Glomerular visceral epithelial cell (primary cell): ENCODE measurements at regions not wholly inside any gene's neighbourhood (a gene's known extent, or its start where the extent isn't known, plus 50 kb on each side); places are given as distances from the start of the nearest gene placed in this dataset.

Experiments used
- DNase-seq: peaks from one replicate; pipeline ENCODE4 v3.0.0-alpha.2; 2016; ENCODE audit errors: extremely low spot score

DNA sequence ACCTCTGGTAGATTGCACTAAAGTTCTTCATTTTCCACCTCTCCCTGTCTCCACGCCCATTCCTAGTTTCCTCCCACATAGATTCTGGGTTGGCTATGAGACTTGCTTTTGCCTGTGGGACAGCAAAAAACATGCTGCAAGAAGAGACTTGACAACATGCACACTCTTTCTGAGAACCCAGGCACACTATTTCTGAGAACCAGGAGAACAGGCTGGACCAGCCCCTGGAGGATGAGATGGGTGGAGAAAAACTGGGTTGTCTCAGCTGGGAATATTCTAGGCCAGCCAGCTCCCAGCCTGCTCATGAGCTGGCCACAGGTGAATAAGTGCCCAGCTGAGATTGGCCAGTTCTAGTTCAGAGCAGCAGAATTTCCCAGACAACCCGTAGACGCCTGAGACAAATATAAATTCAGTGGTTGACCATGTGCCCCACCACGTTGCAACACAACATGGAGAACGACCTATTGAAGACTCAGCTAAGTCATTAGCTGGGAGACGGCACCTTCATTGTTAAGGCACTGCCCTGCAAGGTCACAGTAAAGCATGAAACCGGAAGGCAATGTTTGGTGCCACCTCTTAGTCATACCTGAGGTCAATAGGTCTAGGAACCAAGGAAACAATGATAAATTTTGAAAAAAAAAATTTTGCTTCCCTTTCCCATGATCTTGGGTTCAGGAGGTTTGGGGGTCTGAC lies 92.7 kb upstream of the AKR1E2 start:
- DNase-seq, result no peak

DNA sequence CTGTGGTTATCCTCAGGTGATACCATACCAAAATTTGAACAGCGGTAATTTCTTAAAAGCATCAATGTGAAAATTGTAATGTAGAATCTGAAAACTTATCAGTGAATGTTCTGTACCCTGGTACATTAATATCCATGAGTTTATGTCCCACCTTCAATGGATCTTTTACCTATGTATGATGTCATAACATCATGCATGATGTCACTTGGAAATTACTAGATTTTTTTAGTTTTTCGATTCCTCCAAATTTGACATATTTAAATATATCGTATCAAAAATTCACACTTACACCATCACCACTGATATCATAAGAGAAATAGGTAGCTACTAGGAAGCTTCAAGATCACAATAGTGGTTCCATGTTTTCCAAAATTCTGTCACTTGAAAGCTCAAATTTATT lies 95.0 kb upstream of the AKR1E2 start:
- DNase-seq, result no peak

DNA sequence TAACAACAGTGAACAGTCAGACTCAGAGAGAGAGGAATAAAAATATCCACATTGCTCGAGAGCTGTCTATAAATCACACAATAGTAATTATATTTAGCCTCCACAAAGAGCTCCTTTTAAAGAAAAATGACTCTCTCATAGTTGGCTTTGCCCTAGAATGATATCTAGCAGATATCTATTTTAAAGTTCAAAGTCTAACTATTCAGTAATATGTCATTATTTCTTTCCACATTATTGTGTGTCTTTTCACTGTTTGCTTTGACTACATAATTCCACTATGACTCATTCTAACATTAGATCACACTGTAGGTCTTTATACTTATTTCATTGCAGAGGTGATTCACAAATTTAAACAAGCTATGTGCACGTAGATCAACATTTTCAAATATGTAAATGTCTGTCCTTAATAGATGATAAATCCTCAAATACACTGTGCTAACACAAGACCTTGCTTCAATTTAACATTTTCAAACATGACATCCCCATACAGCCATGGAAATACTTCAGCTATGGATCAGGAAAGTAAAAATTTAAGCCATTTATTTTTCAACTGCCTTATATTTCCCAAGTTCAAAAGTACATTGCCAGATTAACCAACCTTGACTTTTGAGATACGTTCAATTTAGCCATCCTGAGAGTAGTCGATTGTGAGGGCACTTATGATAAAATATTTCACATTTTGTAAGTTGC lies 99.9 kb upstream of the AKR1E2 start:
- DNase-seq, result peak; percentile 72

DNA sequence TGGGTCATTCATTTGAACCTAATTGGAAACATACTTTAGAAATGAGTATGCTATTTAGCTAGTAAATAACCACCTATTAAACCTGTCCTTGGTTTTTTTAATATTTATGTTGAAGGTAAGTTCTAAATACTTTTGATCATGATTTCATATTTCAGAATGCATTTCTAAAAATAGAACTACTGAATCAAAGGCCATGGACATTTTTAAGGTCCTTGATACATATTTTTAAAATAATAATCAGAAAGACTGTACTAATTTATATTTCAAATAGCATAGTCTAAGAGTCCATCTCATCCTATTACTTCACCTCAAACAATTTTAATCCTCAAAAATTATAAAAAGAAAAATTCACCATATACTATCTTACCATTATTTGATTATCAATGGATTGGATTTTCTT lies 102.1 kb upstream of the AKR1E2 start:
- no peak for DNase-seq

GRCh38 chr10:4721999-4722753 lies 103.8 kb upstream of the AKR1E2 start:
- DNase-seq, result no peak

GRCh38 chr10:4720463-4720862 lies 105.5 kb upstream of the AKR1E2 start:
- DNase-seq, result no peak

DNA sequence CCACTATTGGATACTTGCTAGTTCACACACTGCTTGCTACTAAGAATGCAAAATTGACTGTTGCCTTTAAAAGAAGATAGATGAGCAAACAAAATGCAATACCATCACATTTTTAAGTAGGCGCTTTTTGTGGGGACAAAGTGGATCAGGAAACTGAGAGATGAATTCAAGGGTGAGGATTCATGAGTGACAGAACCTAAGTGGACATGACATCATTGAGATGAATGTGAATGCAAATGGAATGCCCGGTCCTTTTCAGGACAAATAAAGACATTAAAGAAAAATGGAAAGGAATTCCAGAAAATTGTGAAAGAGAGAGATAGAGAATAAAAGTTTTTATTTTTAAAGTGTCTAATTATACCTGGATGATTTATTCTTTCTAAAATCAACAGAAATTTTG lies 106.3 kb upstream of the AKR1E2 start:
- DNase-seq, result no peak

- DNase-seq, result no peak
Measured at GRCh38 chr10:4719036-4719435, 107.0 kb upstream of the AKR1E2 start.

DNA sequence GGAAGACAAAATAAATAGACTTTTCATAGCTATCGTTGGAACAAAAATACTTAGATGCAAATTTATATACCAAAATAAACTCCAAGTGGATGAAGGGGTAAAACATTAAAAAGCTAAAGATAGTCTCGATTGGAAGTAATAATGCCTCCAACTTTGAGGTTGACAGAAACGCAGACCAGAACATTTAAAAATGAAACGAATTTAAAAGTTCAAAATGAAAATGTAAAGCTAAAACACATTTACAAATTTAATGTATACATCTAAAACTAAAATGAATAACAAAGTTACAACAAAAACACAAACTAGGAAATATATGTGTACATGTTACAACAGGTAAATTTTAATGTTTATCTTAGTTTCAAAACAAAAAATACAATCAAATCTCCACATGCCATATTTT lies 107.5 kb upstream of the AKR1E2 start:
- no peak for DNase-seq

GRCh38 chr10:4717670-4718069 lies 108.3 kb upstream of the AKR1E2 start:
- no peak for DNase-seq

GRCh38 chr10:4710858-4711257 lies 115.1 kb upstream of the AKR1E2 start:
- no peak for DNase-seq

- no peak for DNase-seq
Measured at GRCh38 chr10:4708123-4708759, 117.8 kb upstream of the AKR1E2 start.

GRCh38 chr10:4707221-4707620 lies 118.8 kb upstream of the AKR1E2 start:
- no peak for DNase-seq

- DNase-seq, result peak; percentile 90
Measured at GRCh38 chr10:4704034-4704545, 121.9 kb upstream of the AKR1E2 start.

DNA sequence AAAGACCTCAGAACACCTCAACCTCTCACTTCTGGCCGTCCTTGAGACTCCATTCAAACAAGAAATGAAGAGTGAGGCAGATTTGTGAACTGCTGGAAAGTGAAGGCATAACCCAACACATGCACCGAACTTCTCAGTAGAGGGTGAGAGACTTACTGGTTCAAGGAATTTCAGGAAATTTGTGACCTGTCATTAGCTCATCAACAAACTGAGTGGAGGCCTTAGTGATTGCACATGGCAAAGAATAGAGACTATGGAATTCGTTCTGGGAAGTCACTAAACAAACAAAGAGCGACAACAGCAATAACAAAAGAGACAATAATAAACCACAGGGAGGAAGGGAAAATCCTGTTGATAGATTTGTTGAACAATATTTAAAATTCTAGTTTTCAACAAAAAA lies 125.0 kb upstream of the AKR1E2 start:
- DNase-seq, result no peak

- DNase-seq, result no peak
Measured at GRCh38 chr10:4699950-4700730, 125.9 kb upstream of the AKR1E2 start.

DNA sequence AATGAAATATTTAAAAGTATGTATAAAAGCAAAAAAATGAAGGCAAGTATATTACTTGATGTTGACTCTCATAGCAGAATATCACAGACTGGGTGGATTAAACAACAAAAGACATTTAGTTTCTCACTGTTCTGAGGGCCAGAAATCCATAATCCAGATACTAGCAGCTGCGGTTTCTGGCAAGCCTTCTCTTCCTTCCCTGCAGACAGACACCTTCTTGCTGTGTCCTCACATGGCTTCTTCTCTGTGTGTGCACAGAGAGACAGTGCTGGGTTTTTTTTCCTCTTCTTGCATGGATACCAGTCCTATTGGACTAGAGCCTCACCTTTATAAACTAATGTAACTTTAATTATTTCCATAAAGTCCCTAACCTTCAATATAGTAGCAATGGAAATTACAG lies 127.9 kb upstream of the AKR1E2 start:
- DNase-seq, result no peak

- DNase-seq, result no peak
Measured at GRCh38 chr10:4696186-4696585, 129.8 kb upstream of the AKR1E2 start.

- no peak for DNase-seq
Measured at GRCh38 chr10:4693967-4694366, 132.0 kb upstream of the AKR1E2 start.

DNA sequence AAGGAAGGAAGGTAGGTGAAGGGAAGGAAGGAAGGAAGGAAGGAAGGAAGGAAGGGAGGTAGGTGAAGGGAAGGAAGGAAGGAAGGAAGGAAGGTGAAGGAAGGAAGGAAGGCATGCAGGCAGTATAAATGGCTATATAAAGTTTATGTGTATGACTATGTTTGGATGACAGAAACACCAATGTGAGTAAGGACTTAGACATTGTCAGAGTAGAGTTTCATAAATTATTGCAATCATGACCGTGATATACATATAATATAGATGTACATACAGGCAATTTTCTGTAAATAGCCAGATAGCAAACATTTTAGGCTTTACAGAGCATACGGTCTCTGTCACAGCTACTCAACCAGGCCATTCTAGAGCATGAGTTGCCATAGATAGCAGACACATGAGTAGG lies 133.8 kb upstream of the AKR1E2 start:
- no peak for DNase-seq

DNA sequence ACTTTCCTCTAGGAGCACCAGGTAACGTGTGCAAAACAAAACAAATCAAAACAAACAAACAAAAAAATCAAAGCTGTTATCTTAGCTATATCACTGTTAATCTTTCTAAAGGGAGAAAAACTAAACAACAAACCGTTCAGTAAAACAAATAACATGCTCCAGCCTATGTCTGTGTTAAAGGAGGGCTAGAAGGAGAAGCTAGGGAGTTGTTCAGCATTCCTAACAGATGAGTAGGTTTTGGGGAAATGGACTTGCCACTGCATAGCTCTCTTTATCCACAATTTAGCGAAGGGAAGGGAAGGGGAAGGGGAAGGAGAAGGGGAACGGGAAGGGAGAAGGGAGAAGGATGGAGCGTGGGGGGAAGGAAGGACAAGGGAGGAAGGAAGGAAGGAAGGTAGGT lies 134.2 kb upstream of the AKR1E2 start:
- peak; percentile 37 for DNase-seq
